Mucosa of descending colon (tissue), 3 donors: ENCODE measurements at regions not wholly inside any gene's neighbourhood (a gene's known extent, or its start where the extent isn't known, plus 50 kb on each side); places are given as distances from the start of the nearest gene placed in this dataset.
A peak's percentile ranks its signal among the peaks of the same experiment; 100 is the strongest.

ENCODE experiments used
- ATAC-seq: fragments of 200-7000 bp; cut with Tn5 transposase; one replicate; pipeline ENCODE4 v1.9.1; 2020; ENCODE audit warnings: mild to moderate bottlenecking, moderate library complexity
- DNase-seq, 3 donors: peaks; one replicate each; pipeline ENCODE4 v3.0.0-alpha.2; 2020
- H3K36me3 ChIP-seq: fragments of 200-600 bp; one replicate; pipeline ENCODE4 v1.8.0; 2021; ENCODE audit warnings: low read depth, mild to moderate bottlenecking
- H3K4me1 ChIP-seq: fragments of 200-600 bp; one replicate; pipeline ENCODE4 v1.8.0; 2021; ENCODE audit warnings: low read depth, mild to moderate bottlenecking
- H3K4me3 ChIP-seq: fragments of 200-600 bp; one replicate; pipeline ENCODE4 v1.8.0; 2021; ENCODE audit warnings: mild to moderate bottlenecking
- H3K9me3 ChIP-seq: fragments of 200-600 bp; one replicate; pipeline ENCODE4 v1.8.0; 2021; ENCODE audit warnings: mild to moderate bottlenecking
- CTCF ChIP-seq: fragments of 200-600 bp; IDR thresholded peaks from one replicate; pipeline ENCODE4 v1.8.0; 2022; ENCODE audit warnings: antibody characterized with exemption, mild to moderate bottlenecking
- intact Hi-C, 2 donors: fragments of 100-400 bp; cut with DNase I in 1 of 2; cut with micrococcal nuclease in 1 of 2; formaldehyde crosslinking; loops; one replicate each; pipeline versions ENCODE4 v1.11.0 to v1.11.1; 2022; cut with DNase I, micrococcal nuclease
- donor health status: DM: no; HTN: no; CAD: no; lungs with moderate emphysema.
- donor health status: DM: no; HTN: no; CAD: no.
- donor health status: DM: no; HTN: yes; CAD: no.

- no peak for ATAC-seq
- H3K4me1 ChIP-seq = peaks cover 10% of the 10 kb centered on the region
- intact Hi-C loops = no loop called here
These were observed 50.0 kb downstream of the PITPNM2 start for GRCh38 chr12:123100882-123101281.

GRCh38 chr12:123100450-123100849 is 50.4 kb downstream of the PITPNM2 start:
- no peak overlapping the region for H3K4me3 ChIP-seq
- intact Hi-C loops = no loop called here
- peaks cover 10% of the 10 kb centered on the region for H3K4me1 ChIP-seq
- H3K36me3 ChIP-seq = no peaks in the 10 kb centered on the region
- DNase-seq = no peak
- no peak for ATAC-seq
- no peak for TF ChIP-seq CTCF
- no peaks in the 10 kb centered on the region for H3K9me3 ChIP-seq

More at GRCh38 chr12:123100882-123101281, 50.0 kb downstream of the PITPNM2 start:
- Histone ChIP-seq H3K36me3 (no peaks in the 10 kb centered on the region), H3K4me3 (no peak overlapping the region), H3K9me3 (no peaks in the 10 kb centered on the region)
- TF ChIP-seq CTCF = no peak
- no peak for DNase-seq

- Histone ChIP-seq H3K4me3 (no peak overlapping the region), H3K4me1 (peaks cover 10% of the 10 kb centered on the region), H3K9me3 (no peaks in the 10 kb centered on the region), H3K36me3 (no peaks in the 10 kb centered on the region)
- DNase-seq (no peak), ATAC-seq (no peak)
- intact Hi-C loops = no loop called here
- no peak for TF ChIP-seq CTCF
These were observed 51.2 kb downstream of the PITPNM2 start for GRCh38 chr12:123099560-123100192.

GRCh38 chr12:123098780-123099179 is 52.1 kb downstream of the PITPNM2 start:
- DNase-seq (no peak), ATAC-seq (no peak)
- no peaks in the 10 kb centered on the region for H3K36me3 ChIP-seq
- H3K9me3 ChIP-seq = no peaks in the 10 kb centered on the region
- no peak overlapping the region for H3K4me3 ChIP-seq
- TF ChIP-seq CTCF = no peak
- intact Hi-C loops = no loop called here
- peaks cover 10% of the 10 kb centered on the region for H3K4me1 ChIP-seq

- Histone ChIP-seq H3K4me1 (peaks cover 10% of the 10 kb centered on the region), H3K4me3 (no peak overlapping the region), H3K9me3 (no peaks in the 10 kb centered on the region), H3K36me3 (no peaks in the 10 kb centered on the region)
- ATAC-seq (peak; percentile 37), DNase-seq (no peak)
- no peak for TF ChIP-seq CTCF
- intact Hi-C loops = no loop called here
These were observed 53.3 kb downstream of the PITPNM2 start for GRCh38 chr12:123097561-123098084.

GRCh38 chr12:123096741-123097140 is 54.1 kb downstream of the PITPNM2 start:
- Histone ChIP-seq H3K4me3 (no peak overlapping the region), H3K4me1 (peaks cover 10% of the 10 kb centered on the region), H3K36me3 (no peaks in the 10 kb centered on the region), H3K9me3 (no peaks in the 10 kb centered on the region)
- DNase-seq (no peak), ATAC-seq (no peak)
- no peak for TF ChIP-seq CTCF
- intact Hi-C loops = no loop called here
